ENCODE measurements at regions not wholly inside any gene's neighbourhood (a gene's known extent, or its start where the extent isn't known, plus 50 kb on each side); places are given as distances from the start of the nearest gene placed in this dataset.

- no peak for TF ChIP-seq CTCF (IDR thresholded peaks at IDR 0.05; ENCODE audit: poor library complexity)
- TF ChIP-seq EZH2 (IDR thresholded peaks at IDR 0.05; ENCODE audit: borderline replicate concordance), result no peak
- no peak for TF ChIP-seq EZH2phosphoT487 (IDR thresholded peaks at IDR 0.05; ENCODE audit: low read depth, severe bottlenecking, unreplicated experiment)
Measured at GRCh38 chr21:33989440-33989839, 73.8 kb upstream of the ATP5PO start.
